PC-3 (cell line): ENCODE measurements at regions not wholly inside any gene's neighbourhood (a gene's known extent, or its start where the extent isn't known, plus 50 kb on each side); places are given as distances from the start of the nearest gene placed in this dataset.

Experiments
- CTCF ChIP-seq: fragments of 300-600 bp; sonication (generic); conservative IDR thresholded peaks from 2 replicates; pipeline ENCODE4 v1.5.1; 2017; ENCODE audit warnings: antibody characterized with exemption, low read depth, mild to moderate bottlenecking, low read length
- EZH2phosphoT487 ChIP-seq: fragments of 300-600 bp; sonication (generic); IDR thresholded peaks from 2 replicates; pipeline ENCODE4 v1.6.1; 2018; ENCODE audit warnings: mild to moderate bottlenecking, antibody characterized with exemption, low read length, borderline replicate concordance

- TF ChIP-seq CTCF, result peak; percentile 45; the same call in 1 of the 2 replicates
- no peak for TF ChIP-seq EZH2phosphoT487
Measured at GRCh38 chr10:44858017-44858371, 53.1 kb upstream of the TMEM72 start.
